Loucy (cell line): ENCODE measurements at regions not wholly inside any gene's neighbourhood (a gene's known extent, or its start where the extent isn't known, plus 50 kb on each side); places are given as distances from the start of the nearest gene placed in this dataset.

Source experiments
- H2AFZ ChIP-seq: fragments of 200-600 bp; sonication (generic); 2 replicates; pipeline ENCODE4 v1.6.0; 2016; ENCODE audit warnings: antibody characterized with exemption, mild to moderate bottlenecking, low read length, moderate library complexity
- H3F3A ChIP-seq: fragments of 200-600 bp; 2 replicates; pipeline ENCODE4 v1.6.0; 2016; ENCODE audit warnings: antibody characterized with exemption, low read depth, mild to moderate bottlenecking
- H3K27me3 ChIP-seq: fragments of 200-600 bp; sonication (generic); 2 replicates; pipeline ENCODE4 v1.6.1; 2014; ENCODE audit warnings: low read length, mild to moderate bottlenecking; ENCODE audit not compliant: insufficient read depth, poor library complexity, severe bottlenecking
- H3K36me3 ChIP-seq: fragments of 200-600 bp; sonication (generic); 2 replicates; pipeline ENCODE4 v1.6.1; 2016; ENCODE audit warnings: low read length; ENCODE audit not compliant: insufficient read depth
- H3K4me1 ChIP-seq: fragments of 200-600 bp; sonication (generic); 2 replicates; pipeline ENCODE4 v1.5.1; 2014; ENCODE audit warnings: low read length, mild to moderate bottlenecking; ENCODE audit not compliant: insufficient read depth, poor library complexity, severe bottlenecking
- H3K4me2 ChIP-seq: fragments of 200-600 bp; sonication (generic); 2 replicates; pipeline ENCODE4 v1.6.0; 2014; ENCODE audit warnings: antibody characterized with exemption, low read length, low read depth, mild to moderate bottlenecking; ENCODE audit not compliant: poor library complexity, severe bottlenecking
- H3K4me3 ChIP-seq: fragments of 200-600 bp; sonication (generic); 2 replicates; pipeline ENCODE4 v1.5.1; 2014; ENCODE audit warnings: low read length, mild to moderate bottlenecking, mixed read lengths; ENCODE audit not compliant: poor library complexity, severe bottlenecking
- H3K79me2 ChIP-seq: fragments of 200-600 bp; sonication (generic); 2 replicates; pipeline ENCODE4 v1.6.1; 2014; ENCODE audit warnings: low read length; ENCODE audit not compliant: insufficient read depth
- H3K9ac ChIP-seq: fragments of 200-600 bp; sonication (generic); 2 replicates; pipeline ENCODE4 v1.6.0; 2014; ENCODE audit warnings: mild to moderate bottlenecking, low read depth, low read length, moderate library complexity; ENCODE audit not compliant: poor library complexity, severe bottlenecking
- H3K9me2 ChIP-seq: fragments of 200-600 bp; sonication (generic); replicated peaks from 2 replicates; pipeline ENCODE4 v1.6.1; 2016; ENCODE audit warnings: low read depth, low read length, mixed read lengths
- H3K9me3 ChIP-seq: fragments of 200-600 bp; sonication (generic); 2 replicates; pipeline ENCODE4 v1.6.1; 2014; ENCODE audit warnings: mild to moderate bottlenecking, antibody characterized with exemption, low read length, low read depth; ENCODE audit not compliant: insufficient read depth
- H4K20me1 ChIP-seq: fragments of 200-600 bp; sonication (generic); 2 replicates; pipeline ENCODE4 v1.6.0; 2014; ENCODE audit warnings: antibody characterized with exemption, low read length, mild to moderate bottlenecking; ENCODE audit not compliant: insufficient read depth, poor library complexity, severe bottlenecking
- EZH2phosphoT487 ChIP-seq: fragments of 200-600 bp; IDR thresholded peaks from 2 replicates; pipeline ENCODE4 v1.6.1; 2018; ENCODE audit warnings: antibody characterized with exemption, mild to moderate bottlenecking, moderate library complexity, borderline replicate concordance
- TF ChIP-seq, protein P1 (sequence below): fragments of 200-600 bp; sonication (generic); conservative IDR thresholded peaks from 2 replicates; pipeline ENCODE4 v1.5.1; 2014; ENCODE audit warnings: mild to moderate bottlenecking, antibody characterized with exemption, low read length

DNA sequence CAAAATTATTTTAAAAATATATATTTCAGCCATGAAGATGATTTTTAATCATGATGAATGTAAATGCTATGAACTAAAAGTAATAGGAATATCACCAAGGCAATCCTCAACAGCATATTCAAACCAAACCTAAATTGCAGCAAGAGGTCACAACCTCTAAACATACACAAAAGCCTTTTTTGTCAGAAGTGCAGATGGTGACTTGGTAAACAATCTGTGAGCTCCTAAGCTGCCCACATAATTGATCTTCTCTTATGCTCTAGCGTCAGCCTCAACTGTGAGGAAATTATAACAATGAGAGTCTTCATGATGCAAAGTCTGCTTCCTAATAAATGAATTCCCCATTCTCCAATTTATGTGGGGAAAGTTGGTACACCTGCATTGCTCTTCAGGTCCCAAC is 113.2 kb downstream of the TSN start:
- TF ChIP-seq EZH2phosphoT487: no peak
- TF ChIP-seq, protein P1, sequence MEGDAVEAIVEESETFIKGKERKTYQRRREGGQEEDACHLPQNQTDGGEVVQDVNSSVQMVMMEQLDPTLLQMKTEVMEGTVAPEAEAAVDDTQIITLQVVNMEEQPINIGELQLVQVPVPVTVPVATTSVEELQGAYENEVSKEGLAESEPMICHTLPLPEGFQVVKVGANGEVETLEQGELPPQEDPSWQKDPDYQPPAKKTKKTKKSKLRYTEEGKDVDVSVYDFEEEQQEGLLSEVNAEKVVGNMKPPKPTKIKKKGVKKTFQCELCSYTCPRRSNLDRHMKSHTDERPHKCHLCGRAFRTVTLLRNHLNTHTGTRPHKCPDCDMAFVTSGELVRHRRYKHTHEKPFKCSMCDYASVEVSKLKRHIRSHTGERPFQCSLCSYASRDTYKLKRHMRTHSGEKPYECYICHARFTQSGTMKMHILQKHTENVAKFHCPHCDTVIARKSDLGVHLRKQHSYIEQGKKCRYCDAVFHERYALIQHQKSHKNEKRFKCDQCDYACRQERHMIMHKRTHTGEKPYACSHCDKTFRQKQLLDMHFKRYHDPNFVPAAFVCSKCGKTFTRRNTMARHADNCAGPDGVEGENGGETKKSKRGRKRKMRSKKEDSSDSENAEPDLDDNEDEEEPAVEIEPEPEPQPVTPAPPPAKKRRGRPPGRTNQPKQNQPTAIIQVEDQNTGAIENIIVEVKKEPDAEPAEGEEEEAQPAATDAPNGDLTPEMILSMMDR: no peak
- Histone ChIP-seq H2AFZ (no peak overlapping the region), H3K79me2 (no peaks in the 10 kb centered on the region), H3K4me1 (no peaks in the 10 kb centered on the region), H3K36me3 (no peaks in the 10 kb centered on the region), H3K9ac (no peak overlapping the region), H3F3A (no peaks in the 10 kb centered on the region), H4K20me1 (no peaks in the 10 kb centered on the region), H3K27me3 (no peaks in the 10 kb centered on the region), H3K9me3 (no peaks in the 10 kb centered on the region), H3K9me2 (no peaks in the 10 kb centered on the region), H3K4me3 (no peak overlapping the region), H3K4me2 (no peak overlapping the region)

GRCh38 chr2:121869363-121869762 is 113.9 kb downstream of the TSN start:
- Histone ChIP-seq H3K4me3 (no peak overlapping the region), H3K36me3 (no peaks in the 10 kb centered on the region), H3K9me2 (no peaks in the 10 kb centered on the region), H3K4me1 (no peaks in the 10 kb centered on the region), H3K9ac (no peak overlapping the region), H3F3A (no peaks in the 10 kb centered on the region), H3K79me2 (no peaks in the 10 kb centered on the region), H3K9me3 (no peaks in the 10 kb centered on the region), H3K4me2 (no peak overlapping the region), H4K20me1 (no peaks in the 10 kb centered on the region), H2AFZ (no peak overlapping the region), H3K27me3 (no peaks in the 10 kb centered on the region)
- no peak for TF ChIP-seq EZH2phosphoT487
- TF ChIP-seq, protein P1: no peak

DNA sequence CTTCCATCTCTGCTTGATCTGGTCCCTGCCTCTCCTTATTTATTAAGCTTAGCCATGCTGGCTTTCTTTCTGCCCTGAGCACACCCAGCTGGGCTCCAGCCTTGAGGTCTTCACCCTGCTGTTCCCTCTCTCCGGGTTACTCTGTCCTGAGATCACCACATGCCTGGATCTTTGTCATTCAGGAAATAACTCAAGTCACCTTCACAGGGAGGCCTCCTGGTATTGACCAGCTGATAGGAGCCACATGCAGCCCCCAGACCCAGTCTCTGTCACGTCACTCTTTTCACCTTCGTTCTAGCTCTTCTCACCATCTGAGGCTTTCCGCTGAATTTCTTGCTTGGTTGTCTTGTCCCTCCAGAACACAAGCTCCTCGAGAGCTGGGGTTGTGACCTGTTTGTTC is 114.4 kb downstream of the TSN start:
- Histone ChIP-seq H2AFZ (no peak overlapping the region), H3K4me1 (no peaks in the 10 kb centered on the region), H3K9ac (no peak overlapping the region), H3K4me3 (no peak overlapping the region), H3K79me2 (no peaks in the 10 kb centered on the region), H3K27me3 (no peaks in the 10 kb centered on the region), H3K9me3 (no peaks in the 10 kb centered on the region), H3F3A (no peaks in the 10 kb centered on the region), H3K36me3 (no peaks in the 10 kb centered on the region), H4K20me1 (no peaks in the 10 kb centered on the region), H3K4me2 (no peak overlapping the region), H3K9me2 (no peaks in the 10 kb centered on the region)
- TF ChIP-seq, protein P1: no peak
- no peak for TF ChIP-seq EZH2phosphoT487
